ENCODE measurements at regions not wholly inside any gene's neighbourhood (a gene's known extent, or its start where the extent isn't known, plus 50 kb on each side); places are given as distances from the start of the nearest gene placed in this dataset.

DNA sequence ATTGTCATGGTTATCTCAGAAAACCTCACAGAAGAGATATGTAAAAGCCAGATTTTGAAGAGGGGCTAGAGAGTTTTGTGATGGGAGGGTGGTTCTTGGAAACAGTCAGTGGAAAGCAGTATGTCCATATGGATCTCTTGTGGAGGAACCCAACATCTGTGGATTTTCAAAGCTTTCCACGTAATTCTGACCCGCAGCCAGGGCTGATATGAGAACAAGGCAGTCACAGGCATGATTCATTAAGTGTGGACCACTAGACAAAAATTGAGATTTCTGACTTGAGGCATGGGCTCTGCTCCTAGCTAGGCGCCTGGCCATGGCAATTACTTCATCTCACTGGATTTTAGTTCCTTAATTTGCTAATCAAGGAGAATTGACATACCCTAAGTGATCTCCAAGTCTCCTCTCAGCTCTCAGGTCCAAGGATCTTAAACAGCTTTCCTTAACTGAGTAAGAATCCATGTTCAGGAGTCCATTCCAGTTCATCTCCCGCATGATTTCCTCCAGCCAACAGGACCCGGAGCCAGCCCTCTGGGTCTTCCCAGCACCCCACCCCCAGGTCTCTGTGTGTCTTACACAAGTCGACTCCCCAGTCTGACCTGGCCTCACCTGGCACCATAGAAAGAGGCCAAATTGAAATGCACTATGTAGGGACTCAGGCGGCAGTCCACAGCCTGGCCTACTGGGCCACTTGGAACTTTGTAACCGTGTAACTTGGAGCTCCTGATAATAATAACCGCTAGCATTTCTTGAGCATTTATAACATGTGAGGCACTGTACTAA lies 176.3 kb upstream of the PARP11 start:
- DNase-seq (ENCODE audit: low read depth), result no peak

DNA sequence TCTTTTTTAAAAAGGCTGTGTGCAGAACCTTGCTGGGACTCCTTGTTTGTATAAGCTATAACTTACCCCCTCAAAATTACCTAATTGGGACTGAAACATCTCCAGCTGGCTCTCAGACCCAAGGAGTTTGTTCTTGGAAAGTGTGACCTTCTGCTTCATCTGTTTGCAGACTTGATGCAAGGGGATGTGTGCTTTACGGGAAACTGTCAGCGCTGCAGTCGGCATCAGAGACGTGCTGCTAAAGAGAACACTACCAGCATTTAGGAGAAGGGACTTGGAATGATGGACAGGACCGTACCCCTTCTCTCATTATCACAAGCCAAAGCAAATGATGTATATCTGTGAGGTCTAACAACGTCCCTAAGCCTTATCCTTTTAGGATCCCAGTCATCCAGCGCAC lies 174.2 kb upstream of the PARP11 start:
- no peak for DNase-seq (ENCODE audit: low read depth)

DNA sequence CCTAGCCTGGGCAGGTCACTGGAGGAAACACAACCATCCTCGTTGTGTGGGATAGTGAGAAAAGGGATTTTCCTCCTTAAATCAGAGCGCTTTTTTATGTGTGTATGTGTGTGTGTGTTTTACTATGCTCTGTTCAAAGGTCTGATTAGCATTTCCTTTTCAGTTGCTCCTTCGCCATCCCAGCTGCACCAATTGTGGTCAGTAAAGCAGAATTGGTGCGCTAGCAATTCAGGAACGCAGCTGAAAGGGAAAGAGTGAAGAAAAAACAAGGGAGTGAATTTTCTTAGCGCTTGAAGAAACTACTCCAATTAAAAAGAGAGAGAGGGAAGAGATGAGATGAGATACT lies 173.3 kb upstream of the PARP11 start:
- DNase-seq (ENCODE audit: low read depth), result no peak

DNA sequence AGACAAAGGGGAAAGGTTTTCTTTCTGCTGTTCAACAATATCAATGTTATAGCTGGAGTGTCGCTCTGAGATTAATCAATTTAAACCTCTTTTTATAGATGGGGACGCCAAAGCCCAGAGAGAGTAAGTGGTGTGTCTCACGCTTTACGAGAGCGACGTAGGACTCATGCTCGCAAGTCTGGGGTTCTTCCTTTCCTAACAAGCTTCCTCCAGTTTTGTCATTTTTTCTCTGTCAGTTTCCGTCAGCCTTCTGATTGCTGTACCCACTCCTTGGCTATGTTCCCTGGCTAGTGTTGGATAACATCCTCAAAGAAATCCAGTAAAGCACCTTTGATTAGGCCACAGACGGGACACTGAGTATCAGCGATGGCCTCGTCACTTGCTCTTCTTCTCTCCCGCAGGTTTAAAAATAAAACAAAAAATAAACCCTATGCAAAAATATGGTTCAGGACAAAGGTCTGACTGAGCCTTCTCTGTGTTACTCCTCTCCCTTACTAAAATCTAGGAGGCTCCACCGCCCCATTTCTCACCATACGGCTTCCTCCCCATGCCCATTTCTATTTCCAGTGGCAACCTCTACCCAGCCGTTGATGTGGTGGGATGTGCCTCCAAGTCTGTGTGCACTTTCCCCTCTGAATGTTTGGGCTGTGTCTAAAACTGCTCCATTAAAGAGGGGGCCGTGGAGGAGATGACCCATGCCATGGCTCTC lies 172.7 kb upstream of the PARP11 start:
- no peak for DNase-seq (ENCODE audit: low read depth)

DNA sequence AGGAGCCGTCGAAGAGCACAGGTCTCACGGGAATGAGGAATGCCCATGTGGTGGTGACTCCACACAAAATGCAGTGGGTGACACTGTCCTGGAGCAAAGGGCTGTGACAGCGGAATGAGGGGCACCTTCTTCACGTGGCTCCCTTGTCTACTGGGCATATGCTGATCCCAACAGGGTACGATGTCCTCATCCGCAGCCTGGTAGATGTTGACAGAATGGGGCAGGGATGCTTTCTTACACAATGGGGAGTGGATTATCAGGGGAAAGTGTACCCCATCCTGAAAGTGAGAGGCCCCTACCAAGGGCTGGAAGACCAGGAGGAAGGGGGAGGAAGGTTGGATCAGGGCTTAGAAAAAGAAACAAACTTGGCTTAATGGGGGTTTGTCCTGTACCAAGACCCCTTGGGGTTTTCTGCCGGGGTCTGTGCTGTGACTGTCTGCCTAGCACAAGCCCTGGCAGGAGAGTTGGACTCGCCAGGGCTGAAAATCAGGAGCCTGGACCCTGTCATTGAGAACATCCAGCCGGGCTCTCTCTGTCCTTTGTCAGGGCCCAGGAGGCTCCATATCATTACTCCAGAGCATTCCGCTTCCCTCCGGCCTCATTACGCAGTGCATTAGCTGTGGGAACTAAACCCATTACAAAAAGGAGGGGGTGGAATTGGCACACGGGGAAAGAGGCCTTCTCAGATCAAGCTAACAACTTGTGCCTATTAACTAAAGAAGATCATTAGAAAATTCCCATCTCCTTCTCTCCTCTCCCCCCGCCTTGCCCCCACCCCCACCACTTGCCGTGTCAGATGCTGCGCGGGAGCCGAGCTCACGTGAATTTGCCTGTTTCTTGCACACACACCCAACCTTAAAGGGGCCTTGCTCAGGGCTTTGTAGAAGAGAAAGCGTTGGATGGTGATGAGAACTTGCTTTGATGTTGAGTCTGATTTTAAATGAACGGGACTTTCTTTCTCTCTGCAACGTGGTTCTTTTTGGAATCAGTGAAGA lies 171.8 kb upstream of the PARP11 start:
- DNase-seq (ENCODE audit: low read depth), result no peak

DNA sequence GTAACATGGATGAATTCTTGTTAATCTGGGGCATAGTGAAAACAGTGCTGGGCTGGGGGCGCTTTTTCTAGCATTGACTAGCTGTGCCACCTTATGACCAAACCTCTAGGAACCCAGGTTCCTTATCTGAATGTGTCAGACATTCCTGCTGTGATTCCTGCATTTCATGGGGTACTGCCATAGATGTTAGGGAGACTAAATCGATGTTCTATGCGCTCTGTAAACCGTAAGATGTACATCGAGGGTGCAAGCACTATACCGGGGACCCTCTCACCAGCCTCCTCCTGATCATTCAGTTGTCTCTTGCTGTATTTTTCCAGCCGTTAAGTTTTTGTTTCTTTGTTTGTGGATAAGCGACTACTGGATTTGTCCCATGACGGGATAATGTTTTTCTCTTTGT lies 170.9 kb upstream of the PARP11 start:
- DNase-seq (ENCODE audit: low read depth), result no peak

DNA sequence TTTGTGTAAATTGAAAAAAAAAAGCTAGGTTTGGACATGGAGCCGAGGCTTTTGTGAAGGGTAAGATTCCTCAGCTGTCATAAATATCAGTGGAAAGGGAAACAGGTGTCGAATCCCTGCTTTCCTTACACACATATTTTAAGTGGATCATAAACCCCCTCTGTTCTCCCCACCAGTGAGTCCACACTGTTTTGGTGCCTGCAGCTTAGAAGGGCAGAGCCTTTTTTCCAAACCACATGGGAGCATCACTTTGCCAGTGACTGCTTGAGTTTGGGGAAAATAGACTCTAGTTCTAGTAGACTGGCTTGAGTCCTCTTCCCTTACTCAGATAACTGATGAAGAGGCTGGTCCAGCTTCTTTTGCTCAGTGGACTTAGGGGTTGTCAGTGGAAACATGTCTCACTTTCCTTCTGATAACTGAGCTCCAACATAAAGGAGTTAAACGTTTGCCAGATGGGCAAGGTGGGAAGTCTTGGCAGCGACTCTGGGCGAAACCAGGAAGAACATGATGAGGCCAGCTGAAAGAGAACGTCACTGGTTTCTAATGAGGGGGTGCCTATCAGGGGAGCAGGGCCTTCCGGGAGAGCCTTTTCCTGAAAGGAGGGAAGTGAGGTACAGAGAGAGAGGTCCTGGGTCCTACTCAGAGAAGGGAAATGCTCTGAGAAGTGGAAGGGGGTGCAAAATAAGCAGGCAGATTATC lies 168.1 kb upstream of the PARP11 start:
- no peak for DNase-seq (ENCODE audit: low read depth)

DNA sequence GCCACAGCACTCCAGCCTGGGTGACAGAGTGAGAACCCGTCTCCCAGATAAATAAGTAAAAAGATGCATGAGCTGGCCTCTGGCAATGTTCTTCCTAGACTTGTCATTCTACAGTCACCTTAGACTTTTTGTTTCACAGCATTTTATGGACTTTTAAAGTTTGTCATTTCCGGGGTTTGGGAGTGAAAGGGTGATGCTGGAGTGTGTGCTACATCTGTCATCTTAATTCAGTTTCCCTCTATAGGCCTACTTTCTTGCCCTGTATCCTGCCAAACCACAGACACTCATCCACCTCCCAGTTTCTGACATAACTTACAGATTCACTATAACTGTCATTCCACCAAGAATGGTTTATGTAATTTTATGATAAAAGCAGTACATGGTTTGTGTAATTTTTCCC lies 166.7 kb upstream of the PARP11 start:
- no peak for DNase-seq (ENCODE audit: low read depth)

DNA sequence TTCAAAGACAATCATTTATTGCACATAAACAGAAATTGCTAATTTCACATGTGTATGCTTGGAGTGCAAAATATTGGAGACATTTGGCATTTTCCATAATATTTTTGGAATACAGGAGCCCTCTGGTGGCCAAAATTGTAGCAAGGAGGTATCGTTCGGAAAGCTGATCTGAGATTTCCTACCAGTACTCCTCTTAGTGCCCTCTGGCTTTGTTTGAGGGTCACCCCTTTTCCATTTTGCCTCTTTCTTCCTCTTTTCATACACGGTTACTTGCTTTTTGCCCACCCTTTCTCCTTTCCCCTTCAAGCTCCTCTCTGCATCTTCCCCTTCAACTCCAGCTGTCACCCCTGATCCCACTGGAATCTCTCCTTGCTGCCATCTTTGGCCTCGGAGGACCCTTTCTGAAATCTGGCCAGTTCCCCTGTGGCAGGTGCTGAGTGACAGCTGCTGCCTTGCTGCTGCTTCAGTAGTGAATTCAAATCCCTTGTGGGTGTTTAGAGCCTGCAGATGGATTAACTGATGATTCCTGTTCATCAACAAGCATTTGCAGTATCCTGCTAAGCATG lies 164.6 kb upstream of the PARP11 start:
- DNase-seq (ENCODE audit: low read depth), result no peak

DNA sequence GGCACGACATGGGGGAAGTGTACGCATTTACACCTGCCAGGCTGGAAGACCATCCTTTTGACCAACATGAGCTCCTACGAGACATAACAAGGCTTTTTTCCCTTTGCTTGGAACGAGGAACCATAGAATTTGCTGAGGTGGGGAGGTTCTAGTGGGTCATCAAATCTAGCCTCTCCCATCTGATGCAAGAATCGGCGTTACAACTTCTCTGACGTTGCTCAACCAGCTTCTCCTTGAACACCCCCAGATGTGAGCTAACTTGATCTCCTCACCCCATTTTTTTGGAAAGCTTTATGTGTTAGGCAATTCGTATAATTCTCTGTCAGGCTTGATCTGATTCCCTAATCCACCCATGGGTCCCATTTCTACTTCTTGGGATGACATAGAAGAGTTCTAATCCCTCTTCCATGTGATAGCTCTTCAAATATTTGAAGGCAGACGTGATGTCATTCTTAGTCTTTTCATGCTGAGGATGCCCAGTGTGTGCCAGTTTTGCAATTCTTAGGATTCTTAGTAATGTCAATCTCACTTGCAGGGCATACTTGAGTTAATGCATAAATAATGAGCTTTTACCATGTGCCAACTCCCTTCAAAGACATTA lies 163.6 kb upstream of the PARP11 start:
- DNase-seq (ENCODE audit: low read depth), result no peak

DNA sequence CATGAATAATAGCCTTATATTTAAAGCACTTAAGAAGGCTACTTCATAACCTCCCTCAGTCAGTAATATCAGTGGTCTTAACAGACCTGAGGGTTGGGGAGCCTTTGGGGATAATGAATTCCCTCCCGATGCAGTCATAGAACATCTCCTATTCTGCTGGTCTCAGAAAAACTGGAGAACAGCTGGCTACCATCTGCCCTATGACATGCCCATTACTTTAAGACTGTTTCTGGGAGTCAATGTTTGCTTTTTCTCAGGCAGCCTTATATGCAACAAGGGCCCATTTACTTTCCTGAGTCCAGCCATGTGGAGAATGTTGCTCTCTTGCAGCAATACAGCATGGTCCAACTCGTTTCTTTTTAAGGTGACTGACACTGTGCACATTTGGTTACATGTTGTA lies 161.7 kb upstream of the PARP11 start:
- no peak for DNase-seq (ENCODE audit: low read depth)

DNA sequence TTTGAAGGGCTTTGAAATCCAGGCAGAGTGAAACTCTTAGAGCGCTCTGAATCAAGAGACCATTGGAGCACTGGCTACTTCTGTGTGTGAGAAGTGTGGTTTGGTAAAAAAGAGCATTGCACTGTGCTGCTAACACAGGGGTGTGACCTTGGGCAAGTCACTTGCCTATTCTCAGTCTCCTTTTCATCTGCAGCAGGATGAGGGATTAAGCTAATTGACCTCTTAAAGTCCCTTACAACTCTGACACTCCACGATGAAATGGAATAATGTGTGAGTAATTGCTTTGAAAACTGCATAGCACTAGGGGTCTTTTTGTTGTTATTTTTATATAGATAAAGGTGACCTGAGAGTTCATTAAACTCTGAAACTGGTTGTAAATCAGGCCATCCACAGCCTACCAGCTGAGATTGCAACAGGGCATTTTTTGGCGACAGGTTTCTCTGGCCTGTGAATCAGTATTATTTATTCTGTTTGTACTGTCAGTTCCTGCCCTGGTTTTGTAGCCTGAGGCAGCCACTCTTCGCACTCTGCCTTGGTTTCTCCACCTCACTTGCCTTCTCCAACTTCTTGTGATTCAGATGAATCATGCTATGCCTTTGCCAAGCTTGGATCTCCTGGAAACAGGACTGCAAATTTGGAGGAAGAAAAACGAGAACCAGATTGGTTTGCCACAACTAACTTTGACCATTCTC lies 159.9 kb upstream of the PARP11 start:
- no peak for DNase-seq (ENCODE audit: low read depth)

DNA sequence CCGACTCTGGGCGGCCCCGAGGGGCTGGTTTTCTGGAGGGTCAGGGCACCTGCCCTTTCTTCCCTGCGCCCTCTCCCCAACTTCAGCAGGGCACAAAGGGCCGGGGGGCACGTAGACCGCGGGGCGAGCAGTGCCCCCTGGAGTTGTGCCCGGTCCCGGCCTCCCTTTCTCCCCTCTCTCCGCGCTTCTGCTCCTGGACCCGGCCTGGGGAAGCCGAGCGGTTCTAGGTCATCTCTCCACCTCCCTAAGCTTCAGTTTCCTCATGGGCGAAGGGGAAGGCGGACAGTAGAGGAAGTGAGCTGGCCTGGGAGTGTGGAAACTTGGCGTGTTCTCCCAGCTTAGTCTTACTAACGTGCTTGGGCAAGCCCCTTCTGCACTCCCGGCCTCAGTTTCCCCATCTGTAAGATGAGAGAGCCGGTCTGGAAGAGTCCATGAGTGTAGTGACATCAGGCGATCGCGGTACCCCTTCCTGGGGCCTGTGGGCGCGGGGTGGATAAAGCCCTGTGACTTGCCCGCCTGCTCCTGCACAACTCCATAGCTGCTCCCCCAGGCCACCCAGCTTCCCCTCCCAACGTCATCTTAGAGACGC lies 158.6 kb upstream of the PARP11 start:
- no peak for DNase-seq (ENCODE audit: low read depth)

DNA sequence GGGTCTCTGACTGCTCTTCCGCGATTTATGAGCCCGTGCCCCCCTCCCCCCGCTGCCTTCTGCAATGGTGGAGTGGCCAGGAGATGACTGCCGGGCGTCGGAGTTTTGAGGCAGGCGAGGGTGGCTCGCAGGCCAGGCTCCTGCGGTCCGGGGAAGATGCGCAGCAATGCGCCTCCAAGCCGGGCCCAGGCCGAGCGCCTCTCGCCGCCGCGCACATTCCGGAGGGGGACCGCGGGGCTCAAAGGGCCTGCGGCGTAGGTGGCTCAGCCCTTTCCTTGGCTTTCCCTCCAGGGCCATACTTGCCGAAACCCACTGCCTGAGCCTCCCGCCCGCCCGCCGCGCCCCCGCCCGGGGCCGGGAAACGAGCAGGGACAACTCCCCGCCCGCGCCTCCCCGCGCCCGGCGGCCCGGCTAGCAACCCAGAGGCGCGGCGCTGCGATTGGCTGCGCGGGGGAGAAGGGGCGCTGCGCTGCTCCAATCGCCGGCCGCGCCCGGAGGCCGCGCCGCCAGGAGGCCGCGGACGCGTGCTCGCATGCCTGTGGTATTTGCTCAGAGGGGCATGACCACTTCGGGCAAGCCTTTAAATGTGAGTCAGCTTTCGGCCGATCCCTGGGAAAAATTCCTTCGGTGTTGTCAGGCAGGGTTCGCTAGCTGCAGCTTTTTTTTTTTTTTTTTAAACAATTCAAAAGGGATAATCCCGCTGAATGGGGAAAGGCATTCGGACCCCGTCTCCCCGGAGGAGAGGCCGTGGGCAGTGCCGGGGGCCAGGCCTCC lies 157.9 kb upstream of the PARP11 start:
- DNase-seq (ENCODE audit: low read depth), result peak; percentile 65

DNA sequence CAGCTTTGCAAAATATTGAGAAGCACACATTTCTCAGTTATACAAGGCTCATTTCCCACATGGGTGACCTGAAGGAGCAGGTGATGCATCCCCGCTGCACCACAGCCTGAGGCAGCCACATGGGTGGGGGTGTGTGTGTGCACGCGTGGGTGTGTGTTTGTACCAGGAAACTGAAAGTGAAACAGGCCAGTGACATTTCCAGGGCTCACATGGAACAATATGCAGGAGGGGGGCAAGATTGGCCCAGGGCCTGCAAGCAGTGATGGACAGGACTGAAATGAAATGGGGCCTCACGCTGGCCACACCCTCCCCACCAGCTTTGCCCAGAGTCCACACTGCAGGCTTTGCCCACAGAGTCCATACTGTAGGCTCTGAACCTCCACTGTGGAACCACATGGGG lies 154.2 kb upstream of the PARP11 start:
- DNase-seq (ENCODE audit: low read depth), result peak; percentile 57

DNA sequence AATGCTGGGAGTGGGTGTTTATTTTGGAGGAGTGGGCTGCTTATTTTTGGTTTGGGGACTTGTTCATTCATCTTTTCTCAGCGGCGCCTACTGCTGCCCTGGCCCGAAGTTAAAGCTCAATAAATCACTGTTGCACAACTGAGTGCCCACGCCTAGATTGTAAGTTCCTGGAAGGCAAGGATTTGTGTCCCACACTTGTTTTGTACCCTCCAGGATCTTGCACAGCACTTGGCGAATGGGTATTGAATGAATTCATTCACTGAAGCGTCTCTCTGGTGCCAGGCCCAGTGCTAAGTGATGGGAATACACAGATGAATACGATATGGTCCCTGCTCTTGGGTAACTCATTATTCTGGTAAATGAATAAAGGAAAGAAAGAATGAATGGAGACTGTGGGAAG lies 153.3 kb upstream of the PARP11 start:
- no peak for DNase-seq (ENCODE audit: low read depth)

DNA sequence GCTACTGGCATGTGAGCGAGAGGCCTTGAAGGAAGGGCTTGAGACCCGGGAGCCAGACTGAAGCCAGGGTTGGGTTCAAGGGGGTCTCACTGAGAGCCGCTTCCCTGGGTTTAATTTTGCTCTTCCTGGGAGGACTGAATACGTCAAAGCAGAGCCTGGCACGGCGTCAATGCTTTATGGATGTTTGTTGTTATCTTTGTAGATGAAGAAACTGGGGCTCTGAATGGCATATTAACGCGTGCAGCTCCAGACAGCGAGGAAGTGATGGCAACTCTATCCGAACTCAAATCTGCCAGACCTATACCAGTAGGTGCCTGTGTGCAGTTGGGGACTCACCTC lies 152.8 kb upstream of the PARP11 start:
- no peak for DNase-seq (ENCODE audit: low read depth)

DNA sequence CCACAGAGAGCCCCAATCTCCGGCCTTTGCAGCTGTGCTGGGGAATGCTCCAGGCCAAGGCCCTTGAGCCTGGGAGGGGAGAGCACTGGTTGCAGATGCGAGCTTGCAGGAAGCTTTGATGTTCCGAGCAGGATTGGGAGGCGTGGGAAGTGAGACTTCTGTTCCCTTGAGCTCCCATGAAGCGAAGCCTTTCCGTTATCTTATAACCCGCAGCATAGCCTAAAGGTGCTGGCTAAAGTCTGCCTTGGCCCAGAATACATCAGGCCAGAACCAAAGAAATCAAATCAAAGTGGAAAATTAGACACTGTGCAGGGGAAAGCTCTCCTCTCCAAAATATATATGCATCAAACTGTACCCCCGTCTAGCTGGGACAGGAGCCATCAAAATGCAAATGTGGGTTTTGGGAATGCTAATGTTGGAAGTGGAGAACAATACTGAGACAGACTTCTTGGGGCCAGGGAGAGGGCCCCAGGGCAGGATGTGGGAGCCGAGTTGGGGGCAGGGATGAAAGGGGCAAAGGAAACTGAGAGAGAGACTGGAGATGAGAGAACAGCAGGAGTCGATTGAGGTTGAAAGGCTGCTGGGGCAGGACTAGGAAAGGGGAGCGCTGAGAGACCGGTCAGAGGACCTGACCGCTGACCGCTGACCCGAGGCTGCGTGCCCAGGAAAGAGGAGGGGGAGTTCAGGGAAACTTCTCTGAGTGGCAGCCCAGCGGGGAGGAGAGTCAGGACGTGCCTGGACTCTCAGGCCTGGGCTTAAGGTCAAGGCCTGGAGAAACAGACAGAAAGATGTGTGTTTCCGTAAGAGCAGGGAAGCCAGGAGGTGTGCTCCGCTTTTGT lies 152.2 kb upstream of the PARP11 start:
- DNase-seq (ENCODE audit: low read depth), result no peak

DNA sequence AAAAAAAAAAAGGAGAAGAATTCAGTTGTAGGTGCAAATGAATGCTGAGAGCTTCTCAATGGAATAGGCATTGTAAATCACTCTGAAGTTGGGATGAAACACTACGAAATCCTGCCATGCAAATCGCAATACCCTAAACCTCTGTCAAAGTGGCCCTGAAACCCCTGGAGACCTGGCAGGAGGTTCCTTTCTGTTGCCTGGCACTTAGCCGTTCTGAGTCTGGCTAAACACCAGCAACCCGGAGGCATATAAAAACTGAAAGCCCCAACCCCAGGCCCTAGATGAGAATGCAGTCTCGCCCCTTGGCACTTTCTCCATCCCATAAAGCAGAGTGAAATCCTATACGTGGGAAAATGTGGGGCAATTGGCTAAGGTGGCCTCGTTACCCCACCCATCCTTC lies 151.5 kb upstream of the PARP11 start:
- DNase-seq (ENCODE audit: low read depth), result no peak
